ENCODE measurements at regions not wholly inside any gene's neighbourhood (a gene's known extent, or its start where the extent isn't known, plus 50 kb on each side); places are given as distances from the start of the nearest gene placed in this dataset.
"Not testable (repeated sequence)": the region's sequence is repeated elsewhere in the genome, so short reads cannot be mapped to it uniquely, and the experiment has no call there.

DNA sequence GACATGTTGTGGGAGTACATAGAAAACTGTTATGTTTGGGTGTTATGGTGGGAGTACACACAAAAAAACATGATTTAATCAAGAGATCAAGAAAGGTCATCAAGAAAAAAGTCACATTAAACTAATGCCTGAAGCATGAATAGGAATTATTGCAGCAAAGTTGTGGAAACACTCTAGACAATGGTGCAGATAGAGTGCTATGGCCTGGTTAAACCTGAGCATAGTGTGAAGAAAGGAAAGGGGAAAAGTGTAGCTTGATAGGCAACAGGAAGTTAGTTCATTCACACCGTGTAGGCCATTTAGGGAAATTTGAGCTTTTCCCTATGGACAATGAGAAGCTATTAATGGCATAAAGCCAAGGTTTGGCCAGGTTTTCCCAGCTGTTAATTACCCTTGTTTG, 162.1 kb upstream of the EMCN start:
- no peak for DNase-seq (ENCODE audit: low read depth in 4 of 4, low spot score in 2 of 4)

DNA sequence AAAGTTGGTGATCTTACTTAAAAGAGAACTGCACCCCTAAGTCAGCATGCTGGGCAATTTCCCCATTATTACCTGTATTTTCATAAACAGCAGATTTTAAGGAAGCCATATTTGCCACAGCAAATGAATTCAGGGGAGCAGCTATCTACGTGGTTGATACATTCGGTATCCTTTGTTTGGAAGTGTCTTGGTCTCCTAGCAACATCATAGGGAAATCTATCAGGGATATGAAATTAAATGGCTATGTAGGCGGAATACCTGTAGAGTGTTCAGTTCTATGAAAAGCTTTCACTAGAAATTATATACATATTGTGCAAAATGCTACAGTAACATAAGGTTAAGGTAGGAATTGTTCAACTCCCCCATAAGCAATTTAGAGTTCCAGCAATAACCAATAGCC, 157.2 kb upstream of the EMCN start:
- no peak for DNase-seq (ENCODE audit: low read depth in 4 of 4, low spot score in 2 of 4)

DNA sequence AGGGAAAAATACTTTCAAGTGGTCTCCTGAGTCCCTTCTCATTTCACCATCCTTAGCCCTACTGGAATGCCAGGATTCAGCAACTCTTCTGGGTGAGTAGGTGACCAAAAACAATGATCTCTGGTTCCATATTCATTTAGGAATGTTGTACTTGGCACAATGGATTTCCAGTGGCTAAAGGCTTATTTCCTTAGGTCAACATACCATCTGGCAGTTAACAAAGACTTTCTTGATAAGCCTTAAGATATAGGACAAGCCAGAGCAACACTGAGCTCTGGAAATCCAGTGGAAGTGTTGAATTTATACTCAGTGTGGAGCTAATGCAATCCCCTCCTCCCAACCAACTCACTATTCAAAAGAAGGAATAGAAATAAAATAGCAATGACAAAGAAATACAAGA, 139.4 kb upstream of the EMCN start:
- no peak for DNase-seq (ENCODE audit: low read depth in 4 of 4, low spot score in 2 of 4)

DNA sequence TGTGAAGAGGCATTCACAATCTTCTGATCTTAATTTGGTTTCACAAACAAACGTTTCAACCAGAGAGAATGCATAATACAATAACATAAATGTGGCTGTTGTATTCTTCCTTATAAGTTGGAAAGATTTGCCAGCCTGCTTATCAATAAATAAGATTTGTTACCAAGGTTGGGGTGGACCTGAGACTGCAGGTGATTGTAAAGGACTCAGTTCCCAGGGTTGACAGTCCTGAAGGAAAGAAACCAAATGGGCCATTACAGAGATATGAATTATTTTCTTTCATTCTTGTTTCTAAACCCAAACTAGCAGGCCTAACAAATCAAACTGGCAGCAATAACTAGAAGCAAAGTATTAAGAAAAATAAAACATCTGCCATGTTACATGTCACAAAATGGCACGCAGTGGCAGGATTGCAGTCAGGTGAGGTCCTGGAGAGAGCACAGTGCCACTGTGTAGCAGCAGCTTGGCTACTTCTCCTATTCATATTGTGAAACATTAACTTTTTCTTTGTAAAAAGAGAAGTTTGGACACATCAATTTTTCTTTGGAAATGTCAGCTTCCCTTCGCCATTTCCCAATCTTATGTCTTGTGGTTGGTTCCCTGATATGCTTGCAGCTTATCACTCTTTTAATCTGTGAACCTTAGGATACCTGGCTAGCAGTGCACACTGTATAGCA, 133.8 kb upstream of the EMCN start:
- DNase-seq (ENCODE audit: low read depth in 4 of 4, low spot score in 2 of 4), result no peak

DNA sequence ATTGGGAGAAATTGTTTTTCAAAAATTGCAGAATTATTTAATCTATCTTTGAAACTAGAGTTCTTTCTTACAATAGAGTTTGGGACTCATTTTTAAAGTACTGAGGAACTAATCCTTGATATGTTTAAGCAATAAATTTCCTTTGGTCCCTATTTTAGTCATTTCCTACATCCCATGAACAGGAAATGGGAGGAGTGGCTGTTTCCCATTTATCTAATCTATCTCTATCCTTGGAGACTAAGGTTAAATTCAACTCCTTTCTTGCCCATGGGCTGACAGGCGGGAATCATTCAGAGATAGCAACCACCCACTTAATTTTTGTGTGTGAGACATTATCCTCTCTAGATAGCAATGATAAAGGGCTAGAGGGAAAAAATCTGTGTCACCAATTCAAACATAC, 131.6 kb upstream of the EMCN start:
- no peak for DNase-seq (ENCODE audit: low read depth in 4 of 4, low spot score in 2 of 4)

DNA sequence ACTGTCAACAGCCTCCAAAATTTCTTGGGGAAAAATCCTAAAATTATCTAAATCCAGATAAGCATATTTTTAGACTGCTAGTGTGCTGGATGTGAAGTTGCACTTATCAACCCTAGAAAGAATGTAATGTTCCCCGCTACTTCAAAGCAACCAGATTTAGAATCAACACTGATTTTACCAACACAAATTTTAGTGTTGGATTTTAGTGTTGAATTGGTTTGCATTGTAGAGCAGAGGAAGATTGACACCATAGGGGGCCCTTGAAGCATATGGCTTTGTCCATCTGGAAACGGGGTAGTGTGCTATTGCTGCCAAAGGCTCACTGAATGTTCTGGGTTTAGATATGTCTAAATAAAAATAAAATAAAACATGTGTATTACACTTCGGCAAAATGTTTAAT, 126.3 kb upstream of the EMCN start:
- DNase-seq (ENCODE audit: low read depth in 4 of 4, low spot score in 2 of 4), result no peak

DNA sequence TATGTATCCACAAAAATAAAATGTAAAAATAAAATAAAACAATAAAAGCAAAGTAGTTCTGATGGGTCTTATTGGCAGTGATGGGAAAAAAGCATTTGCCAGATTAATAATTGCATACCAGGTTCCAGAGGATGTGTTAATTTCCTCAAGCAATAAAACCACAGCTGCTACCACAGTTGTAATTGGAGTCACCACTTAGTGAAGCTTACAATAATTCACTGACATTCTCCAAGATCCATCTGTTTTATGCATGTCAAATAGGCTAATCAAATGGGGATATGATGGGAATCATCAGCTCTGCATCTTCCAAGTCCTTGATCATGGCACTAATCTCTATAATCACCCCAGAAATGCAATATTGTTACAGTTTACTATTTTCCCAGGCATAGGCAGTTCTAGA, 123.5 kb upstream of the EMCN start:
- DNase-seq (ENCODE audit: low read depth in 4 of 4, low spot score in 2 of 4), result no peak

DNA sequence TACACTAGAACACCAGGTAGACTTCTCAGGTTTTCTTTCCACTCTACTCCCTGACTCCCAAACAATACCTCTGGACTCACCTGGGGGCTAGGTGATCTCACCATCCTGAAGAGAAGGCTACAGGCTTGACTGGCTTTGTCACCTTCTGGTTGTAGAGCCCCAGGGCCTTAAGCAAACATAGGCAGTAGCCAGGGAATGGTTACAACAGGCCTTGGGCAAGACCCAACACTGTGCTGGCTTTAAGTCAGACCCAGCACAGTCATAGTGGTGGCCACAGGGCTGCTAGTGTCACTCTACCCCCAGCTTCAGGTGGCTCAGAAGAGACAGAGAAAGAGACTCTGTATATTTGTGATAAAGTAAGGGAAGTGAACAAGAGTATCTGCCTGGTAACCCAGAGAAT, 118.1 kb upstream of the EMCN start:
- no peak for DNase-seq (ENCODE audit: low read depth in 4 of 4, low spot score in 2 of 4)

DNA sequence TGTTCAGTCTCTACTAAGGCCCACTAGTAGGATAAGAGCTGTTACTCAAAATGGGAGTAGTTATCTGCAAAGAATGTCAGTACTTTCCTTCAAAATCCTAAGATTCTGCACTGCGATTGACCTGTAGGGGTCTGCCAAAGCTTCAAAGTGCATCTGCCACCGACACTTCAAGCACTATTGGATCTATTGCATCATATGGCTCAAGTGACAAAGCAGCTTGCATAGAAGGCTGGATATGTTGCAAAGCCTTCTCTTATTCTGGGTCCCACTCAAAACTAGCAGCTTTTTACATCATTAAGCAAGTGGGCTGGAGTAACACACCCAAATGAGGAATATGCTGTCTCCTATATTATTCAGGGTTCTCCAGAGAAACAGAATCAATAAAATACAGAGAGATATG, 115.4 kb upstream of the EMCN start:
- DNase-seq (ENCODE audit: low read depth in 4 of 4, low spot score in 2 of 4), result no peak

DNA sequence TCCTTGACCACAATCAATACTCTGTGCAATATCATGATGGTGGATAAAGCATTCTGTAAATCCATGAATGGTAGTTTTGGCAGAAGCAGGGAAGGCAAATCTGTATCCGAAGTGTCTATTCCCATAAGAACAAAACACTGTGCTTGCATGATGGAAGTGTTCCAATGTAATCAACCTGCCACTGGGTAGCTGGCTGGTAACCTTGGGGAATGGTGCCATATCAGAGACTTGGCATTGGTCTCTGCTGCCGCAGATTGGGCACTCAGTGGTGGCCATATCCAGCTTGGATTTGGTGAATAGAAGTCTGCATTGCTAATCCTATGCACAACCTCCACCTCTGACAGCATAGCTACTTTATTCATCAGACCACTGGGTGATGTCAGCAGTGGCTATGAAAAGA, 114.3 kb upstream of the EMCN start:
- DNase-seq (ENCODE audit: low read depth in 4 of 4, low spot score in 2 of 4), result no peak

DNA sequence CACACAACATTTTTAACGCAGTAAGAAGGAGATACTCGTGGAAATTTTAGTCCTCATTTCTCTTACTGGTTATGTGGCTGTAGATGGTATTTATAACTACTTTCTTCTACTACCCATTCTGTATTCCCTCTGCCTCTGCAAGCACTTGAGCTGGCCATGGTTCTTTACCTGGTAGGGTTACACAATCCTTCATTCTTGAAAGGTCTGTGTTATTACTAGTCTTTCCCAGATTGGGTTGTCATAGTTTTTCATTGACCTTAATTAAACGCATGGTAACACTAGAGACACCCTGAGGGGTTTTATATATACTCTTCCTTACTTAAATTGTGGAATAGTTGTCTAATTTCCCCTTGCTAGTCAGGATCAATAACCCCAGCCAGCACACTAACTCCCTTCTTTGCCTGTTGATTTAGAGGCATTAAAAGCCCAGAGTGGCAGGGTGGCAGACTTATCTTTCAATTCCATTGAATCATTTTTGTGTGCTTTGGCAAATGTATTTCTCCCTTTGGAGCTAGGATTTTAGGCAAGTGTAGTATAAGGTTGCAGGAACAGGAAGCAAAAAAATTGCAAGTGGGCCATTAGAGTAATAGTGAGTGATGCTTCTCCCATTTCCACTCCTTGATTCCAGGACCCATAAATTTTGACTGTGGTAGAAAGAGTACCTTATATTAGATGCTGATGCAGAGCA, 113.6 kb upstream of the EMCN start:
- no peak for DNase-seq (ENCODE audit: low read depth in 4 of 4, low spot score in 2 of 4)

DNA sequence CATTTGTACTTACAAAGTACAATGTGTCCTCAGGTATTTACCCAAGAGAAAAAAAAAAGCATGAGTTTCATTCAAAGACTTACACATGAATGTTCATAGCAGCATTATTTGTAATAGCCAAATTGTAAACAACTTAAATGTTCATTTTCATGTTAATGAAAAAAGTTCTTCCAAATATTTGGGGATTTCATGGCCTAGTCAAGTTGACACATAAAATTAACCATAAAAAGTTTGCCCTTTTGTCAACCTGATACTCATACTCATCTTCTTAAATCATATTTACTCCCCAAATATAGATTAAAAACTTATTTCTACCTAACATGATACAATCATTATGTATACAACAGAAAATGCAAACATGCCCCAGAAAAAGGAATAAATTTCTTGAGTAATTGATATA, 112.5 kb upstream of the EMCN start:
- DNase-seq (ENCODE audit: low read depth in 4 of 4, low spot score in 2 of 4), result no peak

DNA sequence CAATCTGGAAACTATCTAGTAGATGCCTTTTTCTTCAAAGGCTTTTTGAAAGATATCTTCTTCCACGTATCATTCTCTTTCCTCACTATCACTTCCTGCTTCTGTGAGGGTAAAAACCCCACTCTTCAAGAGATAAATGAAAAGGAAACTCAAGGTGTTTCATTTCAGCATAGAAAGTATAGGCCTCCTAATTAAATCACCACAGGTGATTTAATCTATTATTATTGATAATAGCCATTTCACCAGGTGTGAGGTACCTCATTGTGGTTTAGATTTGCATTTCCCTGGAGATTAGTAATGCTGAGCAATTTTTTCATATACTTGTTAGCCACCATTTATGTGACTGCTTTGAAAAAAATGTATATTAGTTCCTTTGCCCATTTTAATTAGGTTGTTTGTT, 92.0 kb upstream of the EMCN start:
- DNase-seq (ENCODE audit: low read depth in 4 of 4, low spot score in 2 of 4), result no peak

DNA sequence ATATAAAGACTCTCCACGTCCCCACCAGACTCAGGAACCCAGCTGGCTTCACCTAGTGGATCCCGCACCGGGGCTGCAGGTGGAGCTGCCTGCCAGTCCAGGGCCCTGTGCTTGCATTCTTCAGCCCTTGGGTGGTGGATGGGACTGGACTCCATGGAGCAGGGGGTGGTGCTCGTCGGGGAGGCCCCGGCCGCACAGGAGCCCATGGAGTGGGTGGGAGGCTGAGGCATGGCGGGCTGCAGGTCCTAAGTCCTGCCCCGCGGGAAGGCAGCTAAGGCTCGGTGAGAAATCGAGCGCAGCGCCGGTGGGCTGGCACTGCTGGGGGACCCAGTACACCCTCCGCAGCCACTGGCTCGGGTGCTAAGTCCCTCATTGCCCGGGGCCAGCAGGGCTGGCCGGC, 90.8 kb upstream of the EMCN start:
- not testable (repeated sequence) for DNase-seq (ENCODE audit: low read depth in 4 of 4, low spot score in 2 of 4)

DNA sequence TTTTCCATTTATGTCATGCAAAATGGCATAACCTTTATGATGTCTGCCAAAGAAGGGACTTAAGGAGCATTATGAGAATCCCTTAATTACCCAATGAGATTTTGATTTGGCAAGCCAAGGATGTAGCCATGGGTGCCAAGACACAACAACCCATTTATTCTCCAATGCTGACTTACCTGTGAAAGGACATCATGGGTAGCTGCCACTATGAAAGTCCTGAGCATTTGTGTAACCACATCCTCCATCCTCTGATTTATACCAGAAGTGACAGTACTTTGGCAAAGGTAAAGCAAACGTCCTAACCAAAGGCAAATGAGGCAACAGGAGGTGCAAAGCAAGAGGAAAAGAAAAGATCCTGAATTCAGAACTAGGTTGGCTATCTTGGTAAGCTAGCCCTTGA, 87.3 kb upstream of the EMCN start:
- DNase-seq (ENCODE audit: low read depth in 4 of 4, low spot score in 2 of 4), result no peak

DNA sequence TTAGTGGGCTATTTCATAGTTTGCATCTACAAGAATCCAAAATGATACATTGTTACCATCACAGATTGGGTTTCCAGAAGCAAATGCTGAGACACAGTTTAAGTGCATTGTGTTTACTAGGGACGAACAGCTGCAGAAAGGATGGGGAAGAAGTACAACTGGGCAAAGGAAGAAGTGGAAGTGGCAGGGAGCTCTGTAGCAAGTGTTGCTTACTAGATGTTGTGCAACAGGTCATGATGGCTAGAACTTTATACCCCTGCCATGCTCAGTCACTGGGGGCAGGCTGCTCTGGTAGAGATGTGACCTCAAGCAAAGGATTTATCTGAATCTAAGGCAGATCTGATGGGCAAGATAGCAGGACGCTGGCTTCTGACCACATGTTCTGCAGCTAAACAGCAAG, 76.1 kb upstream of the EMCN start:
- DNase-seq (ENCODE audit: low read depth in 4 of 4, low spot score in 2 of 4), result no peak

DNA sequence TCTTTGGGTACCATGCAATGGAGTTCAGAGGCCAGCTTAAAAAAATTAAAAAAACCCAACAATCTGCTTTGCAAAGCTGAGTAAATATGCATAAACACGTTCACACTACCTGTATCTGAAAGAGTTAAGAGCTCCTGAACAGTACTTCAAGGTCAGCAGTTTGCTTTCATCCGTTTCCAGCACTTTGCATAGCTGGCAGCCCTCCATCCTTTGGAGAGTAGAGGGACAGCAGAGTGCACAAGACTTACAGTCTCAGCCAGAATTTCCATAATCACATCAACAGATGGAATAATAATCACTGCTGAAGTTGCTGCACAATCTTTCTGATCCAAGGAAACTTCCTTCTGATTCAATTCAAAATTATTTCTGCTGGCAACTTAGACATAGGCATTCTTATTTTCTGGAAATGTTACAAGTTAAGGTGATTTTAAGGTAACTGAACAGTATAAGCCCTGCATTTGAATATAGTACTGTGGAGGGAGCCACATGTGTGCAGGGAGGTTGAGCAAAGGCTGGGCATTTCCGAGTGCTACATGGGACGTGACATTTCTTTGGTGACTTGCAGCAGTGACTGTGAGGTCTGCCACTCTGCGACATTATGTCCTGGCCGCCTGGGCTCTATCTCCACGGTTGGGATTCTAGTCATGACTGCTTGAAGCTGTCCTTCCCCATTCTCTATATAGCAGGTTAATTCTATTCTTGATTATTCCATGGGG, 73.5 kb upstream of the EMCN start:
- peak in 1 of 4 donors; percentile 20 for DNase-seq (ENCODE audit: low read depth in 4 of 4, low spot score in 2 of 4)

DNA sequence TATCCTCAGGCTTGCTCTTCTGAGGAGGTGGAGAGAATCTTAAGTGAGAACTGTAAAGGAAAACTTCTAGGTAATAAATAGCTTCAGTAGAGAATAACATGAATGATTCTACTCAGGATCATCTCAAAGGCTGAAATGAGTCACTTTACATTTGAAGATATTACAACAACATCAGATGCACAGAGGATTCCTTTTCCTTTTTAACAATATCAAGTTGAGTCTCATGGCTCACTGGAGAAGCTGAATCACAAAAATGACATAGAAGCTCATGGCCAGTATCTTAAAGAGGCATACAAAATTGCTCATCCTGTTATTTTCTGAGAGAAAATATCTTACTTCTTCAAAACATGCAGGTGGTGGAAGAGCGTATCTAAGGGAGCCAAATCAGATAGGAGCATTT, 72.5 kb upstream of the EMCN start:
- DNase-seq (ENCODE audit: low read depth in 4 of 4, low spot score in 2 of 4), result no peak

DNA sequence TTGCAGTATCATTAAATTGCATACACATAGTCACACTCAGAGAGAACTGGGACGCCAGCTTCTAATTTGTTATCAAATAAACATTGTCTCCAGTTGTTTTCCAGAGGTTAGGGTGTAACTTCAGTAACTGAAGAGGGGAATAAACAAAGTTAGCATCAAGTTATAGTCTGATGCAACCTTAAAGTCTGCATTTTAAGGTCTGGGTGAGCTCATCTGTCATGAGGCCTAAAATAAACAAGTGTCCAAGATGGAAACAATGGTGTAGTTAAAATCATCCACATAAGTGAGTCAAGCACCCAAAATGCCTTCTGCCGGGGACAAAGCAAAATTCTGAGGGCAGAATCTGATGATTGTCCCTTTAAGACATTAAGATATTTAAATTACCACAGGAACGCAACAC, 70.3 kb upstream of the EMCN start:
- DNase-seq (ENCODE audit: low read depth in 4 of 4, low spot score in 2 of 4), result no peak

DNA sequence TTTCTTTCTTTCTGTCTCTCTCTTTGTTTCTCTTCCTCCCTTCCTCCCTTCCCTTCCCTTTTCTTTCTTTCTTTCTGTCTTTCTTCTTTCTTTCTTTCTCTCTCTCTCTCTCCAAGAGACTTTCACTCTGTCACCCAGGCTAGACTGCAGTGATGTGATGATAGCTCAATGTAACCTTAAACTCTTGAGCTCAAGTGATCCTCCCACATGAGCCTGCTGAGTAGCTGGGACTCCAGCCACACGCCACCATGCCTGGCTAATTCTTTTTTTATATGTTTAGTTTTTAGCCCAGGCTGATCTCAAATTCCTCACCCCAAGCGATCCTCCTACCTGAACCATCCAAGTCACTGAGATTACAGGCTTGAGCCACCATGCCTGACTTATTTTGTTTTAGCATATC, 64.3 kb upstream of the EMCN start:
- DNase-seq (ENCODE audit: low read depth in 4 of 4, low spot score in 2 of 4), result peak in 1 of 4 donors; percentile 29

DNA sequence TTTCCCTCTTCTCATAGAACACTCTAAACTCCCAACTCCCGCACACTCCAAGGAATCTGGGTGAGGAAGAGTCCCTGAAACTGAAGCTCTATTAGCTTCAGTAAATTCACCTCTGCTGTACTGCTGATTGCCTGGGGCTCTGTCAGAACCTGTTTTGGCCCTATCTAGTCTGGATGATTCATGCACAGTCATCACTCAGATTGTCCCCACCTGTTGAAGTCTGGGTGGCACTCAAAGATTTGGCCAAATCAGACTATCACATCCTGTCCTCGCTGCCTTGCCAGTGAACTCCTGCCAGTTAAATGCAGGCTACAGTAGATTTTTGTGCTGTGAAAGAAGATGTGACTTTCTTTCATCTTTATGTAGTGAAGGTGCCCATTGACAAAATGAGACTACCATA, 63.5 kb upstream of the EMCN start:
- DNase-seq (ENCODE audit: low read depth in 4 of 4, low spot score in 2 of 4), result no peak

DNA sequence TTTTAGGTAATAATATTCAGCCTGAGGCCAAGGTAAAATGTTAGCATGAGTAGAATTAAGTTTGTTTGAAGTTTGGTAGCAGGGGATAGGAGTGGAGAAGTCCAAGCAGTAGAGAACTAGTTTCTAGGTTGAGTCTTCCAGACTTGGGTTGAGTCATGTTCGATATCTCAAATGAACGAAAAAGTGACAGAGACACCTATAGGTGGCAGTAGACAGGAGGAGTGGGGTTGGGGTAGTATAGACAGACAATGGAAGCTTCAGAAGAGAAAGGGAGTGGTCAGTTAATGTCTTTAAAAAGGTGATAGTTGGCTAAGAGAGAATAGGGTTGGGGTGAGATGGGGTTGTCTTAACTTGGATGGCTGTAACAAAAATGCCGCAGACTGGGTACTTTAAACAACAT, 58.7 kb upstream of the EMCN start:
- DNase-seq (ENCODE audit: low read depth in 4 of 4, low spot score in 2 of 4), result no peak

Data from left renal cortex interstitium (tissue), 4 donors.